ENCODE measurements at regions not wholly inside any gene's neighbourhood (a gene's known extent, or its start where the extent isn't known, plus 50 kb on each side); places are given as distances from the start of the nearest gene placed in this dataset.

- Histone ChIP-seq H3K4me3 (no peak overlapping the region), H3K36me3 (no peaks in the 10 kb centered on the region), H3K27ac (no peak overlapping the region), H3K9me3 (no peaks in the 10 kb centered on the region), H3K4me1 (no peaks in the 10 kb centered on the region), H3K27me3 (no peaks in the 10 kb centered on the region)
- DNase-seq (ENCODE audit: low spot score) = no peak
- TF ChIP-seq CTCF (IDR thresholded peaks at IDR 0.05) = no peak
Observed at GRCh38 chr5:6154216-6154615, 224.1 kb downstream of the MED10 start.

GRCh38 chr5:6146271-6146670 lies 232.1 kb downstream of the MED10 start:
- Histone ChIP-seq H3K36me3 (no peaks in the 10 kb centered on the region), H3K27ac (no peak overlapping the region), H3K4me3 (no peak overlapping the region), H3K4me1 (no peaks in the 10 kb centered on the region), H3K27me3 (no peaks in the 10 kb centered on the region), H3K9me3 (no peaks in the 10 kb centered on the region)
- no peak for TF ChIP-seq CTCF (IDR thresholded peaks at IDR 0.05)
- DNase-seq (ENCODE audit: low spot score) = no peak

DNA sequence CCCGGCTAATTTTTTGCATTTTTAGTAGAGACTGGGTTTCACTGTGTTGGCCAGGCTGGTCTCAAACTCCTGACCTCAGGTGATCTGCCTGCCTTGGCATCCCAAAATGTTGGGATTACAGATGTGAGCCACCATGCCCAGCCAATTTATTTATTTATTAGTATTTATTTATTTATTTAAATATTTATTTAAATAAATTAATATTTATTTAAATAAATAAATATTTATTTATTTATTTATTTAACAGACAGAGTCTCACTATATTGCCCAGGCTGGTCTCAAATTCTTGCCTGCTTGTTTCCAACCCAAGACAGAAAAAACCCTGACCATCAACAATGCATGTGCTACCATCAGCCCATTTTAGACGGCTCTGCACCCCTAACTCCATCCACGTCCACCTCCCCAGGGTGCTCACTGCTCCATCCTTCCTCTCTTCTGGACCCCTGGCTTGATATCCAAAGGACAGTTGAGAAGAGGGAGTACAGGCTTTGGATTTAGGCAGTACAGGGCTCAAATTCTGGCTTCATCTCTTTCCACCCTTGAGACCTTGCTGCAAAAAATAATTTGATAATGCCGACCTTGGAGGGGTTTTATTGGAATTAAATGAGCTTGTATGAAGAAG lies 232.6 kb downstream of the MED10 start:
- Histone ChIP-seq H3K27ac (no peak overlapping the region), H3K4me3 (no peak overlapping the region), H3K4me1 (no peaks in the 10 kb centered on the region), H3K36me3 (no peaks in the 10 kb centered on the region), H3K9me3 (no peaks in the 10 kb centered on the region), H3K27me3 (no peaks in the 10 kb centered on the region)
- no peak for TF ChIP-seq CTCF (IDR thresholded peaks at IDR 0.05)
- no peak for DNase-seq (ENCODE audit: low spot score)

DNA sequence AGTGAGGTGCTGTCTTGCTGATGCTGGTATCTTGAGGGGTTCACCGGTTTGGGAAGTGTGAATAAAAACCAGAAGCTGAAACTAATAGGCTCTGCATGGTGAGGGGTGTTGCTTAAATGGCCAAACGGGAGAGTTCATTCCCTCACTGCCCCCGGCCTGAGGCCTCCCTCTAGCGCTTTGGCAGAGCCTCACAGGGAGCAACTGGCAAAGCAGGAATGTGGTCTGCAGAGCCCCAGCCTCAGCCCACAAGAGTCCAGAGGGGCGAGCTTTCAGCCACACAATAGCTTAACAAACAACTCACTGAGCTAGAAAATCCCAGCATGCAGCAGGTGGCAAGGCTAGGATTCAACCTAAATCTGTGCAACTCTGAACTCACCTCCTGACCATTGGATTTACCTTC lies 234.8 kb downstream of the MED10 start:
- Histone ChIP-seq H3K9me3 (no peaks in the 10 kb centered on the region), H3K27ac (no peak overlapping the region), H3K4me3 (no peak overlapping the region), H3K4me1 (no peaks in the 10 kb centered on the region), H3K36me3 (no peaks in the 10 kb centered on the region), H3K27me3 (no peaks in the 10 kb centered on the region)
- no peak for DNase-seq (ENCODE audit: low spot score)
- TF ChIP-seq CTCF (IDR thresholded peaks at IDR 0.05) = no peak

GRCh38 chr5:6142353-6142752 lies 236.0 kb downstream of the MED10 start:
- no peak overlapping the region for H3K27ac ChIP-seq
- no peaks in the 10 kb centered on the region for H3K9me3 ChIP-seq
- no peaks in the 10 kb centered on the region for H3K27me3 ChIP-seq
- DNase-seq (ENCODE audit: low spot score) = no peak
- no peak overlapping the region for H3K4me3 ChIP-seq
- H3K36me3 ChIP-seq = no peaks in the 10 kb centered on the region
- TF ChIP-seq CTCF (IDR thresholded peaks at IDR 0.05) = no peak
- no peaks in the 10 kb centered on the region for H3K4me1 ChIP-seq

DNA sequence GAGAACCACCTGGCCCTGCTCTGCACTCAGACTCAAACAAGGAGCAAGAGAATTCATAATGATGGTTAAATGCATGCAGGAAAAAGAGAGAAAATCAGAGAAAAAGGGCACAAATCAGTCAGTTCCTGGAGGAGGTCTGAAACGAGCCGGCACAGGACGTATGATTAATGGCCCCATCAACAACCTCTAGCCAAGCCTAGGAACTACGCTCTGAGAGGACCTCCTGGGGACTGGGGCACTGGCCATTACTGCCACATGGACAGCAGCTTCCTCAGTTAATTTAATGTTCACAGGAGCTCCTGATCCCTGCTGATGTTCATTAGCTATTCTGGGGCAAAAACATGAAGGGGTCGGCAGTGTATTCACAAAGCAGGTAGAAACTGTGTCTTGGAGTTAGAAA lies 238.1 kb downstream of the MED10 start:
- TF ChIP-seq CTCF (IDR thresholded peaks at IDR 0.05) = no peak
- DNase-seq (ENCODE audit: low spot score) = no peak

More for the DNA sequence above, 238.1 kb downstream of the MED10 start:
- H3K27me3 ChIP-seq = no peaks in the 10 kb centered on the region
- no peak overlapping the region for H3K27ac ChIP-seq
- no peaks in the 10 kb centered on the region for H3K9me3 ChIP-seq
- no peaks in the 10 kb centered on the region for H3K36me3 ChIP-seq
- no peaks in the 10 kb centered on the region for H3K4me1 ChIP-seq
- no peak overlapping the region for H3K4me3 ChIP-seq

Data from right atrium auricular region (tissue), 2 donors.